ENCODE measurements at regions not wholly inside any gene's neighbourhood (a gene's known extent, or its start where the extent isn't known, plus 50 kb on each side); places are given as distances from the start of the nearest gene placed in this dataset.

DNA sequence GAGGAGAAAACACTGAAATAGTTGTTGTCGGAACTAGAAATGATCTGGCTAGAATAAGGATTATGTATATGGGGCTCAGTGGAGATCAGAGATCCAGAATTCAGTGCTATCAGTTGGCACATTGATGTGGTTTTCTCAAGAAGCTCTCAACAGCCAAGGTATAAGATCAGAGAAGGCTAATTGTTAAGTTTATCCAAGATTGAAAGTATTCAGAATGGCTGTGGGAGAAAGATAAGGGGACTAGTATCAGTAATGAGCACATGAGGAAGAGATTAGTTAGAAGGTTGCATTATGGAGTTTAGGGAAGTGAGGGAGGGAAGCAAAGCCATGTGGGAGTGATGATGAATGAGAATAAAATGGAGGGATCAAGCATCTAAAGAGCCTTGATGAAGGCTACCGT is 128.1 kb upstream of the MIS18BP1 start:
- no peak for TF ChIP-seq YY1 (IDR thresholded peaks at IDR 0.05; ENCODE audit: insufficient read depth, insufficient read length)
- no peak for TF ChIP-seq ZNF274 (IDR thresholded peaks at IDR 0.05; ENCODE audit: low read depth, low read length)
